ENCODE measurements at regions not wholly inside any gene's neighbourhood (a gene's known extent, or its start where the extent isn't known, plus 50 kb on each side); places are given as distances from the start of the nearest gene placed in this dataset.

- DNase-seq: no peak
Measured at GRCh38 chr13:47310401-47310800, 413.5 kb upstream of the HTR2A start.

- no peak for DNase-seq
Measured at GRCh38 chr13:47306991-47307390, 410.1 kb upstream of the HTR2A start.

- no peak for DNase-seq
Measured at GRCh38 chr13:47303626-47304025, 406.8 kb upstream of the HTR2A start.

DNA sequence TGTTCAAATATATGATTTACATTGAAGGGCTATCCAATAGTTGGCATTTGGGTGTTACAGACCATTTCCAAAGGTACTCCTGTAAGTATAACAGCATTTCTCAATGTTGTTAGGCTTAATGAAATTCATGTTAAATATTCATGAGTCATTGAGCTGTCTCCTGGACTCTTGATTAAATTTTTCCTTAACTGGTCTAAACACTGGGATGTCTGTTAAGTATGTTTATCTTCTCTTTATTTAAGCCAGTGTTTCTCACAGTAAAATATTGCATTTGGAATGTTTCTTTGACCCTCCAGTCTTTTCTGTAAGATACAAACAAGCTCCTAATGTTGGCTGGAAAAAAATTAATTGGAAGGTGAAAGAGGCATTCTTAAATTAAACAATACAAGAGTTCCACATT is 402.5 kb upstream of the HTR2A start:
- DNase-seq: no peak

- DNase-seq: no peak
Measured at GRCh38 chr13:47298506-47298905, 401.7 kb upstream of the HTR2A start.

- no peak for DNase-seq
Measured at GRCh38 chr13:47294691-47295090, 397.8 kb upstream of the HTR2A start.

DNA sequence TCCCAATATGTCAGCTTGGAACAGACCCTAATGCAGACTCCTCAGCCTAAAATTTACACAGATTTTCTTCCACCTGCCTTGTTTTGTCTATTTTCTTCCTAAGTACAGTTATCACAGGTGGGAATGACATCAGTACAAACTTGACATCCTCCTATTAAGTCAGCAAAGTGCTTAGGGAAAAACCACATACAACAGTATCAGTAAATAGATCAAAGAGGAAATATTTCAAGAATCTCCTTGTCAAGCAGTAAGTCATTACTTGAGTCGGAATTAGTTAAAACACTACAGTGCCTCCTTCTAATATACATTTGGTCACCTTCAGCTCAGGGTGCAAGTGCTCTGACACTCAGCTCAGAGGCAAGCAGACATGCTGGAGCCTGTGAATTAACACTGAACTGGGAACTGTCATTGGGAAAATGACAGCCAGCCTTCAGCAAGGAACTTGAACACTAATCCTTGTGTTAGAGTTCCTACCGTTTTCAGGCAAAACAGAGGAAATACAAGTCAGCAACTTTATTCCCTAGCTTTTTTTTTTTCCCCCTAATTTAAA is 394.3 kb upstream of the HTR2A start:
- no peak for DNase-seq

- DNase-seq: no peak
Measured at GRCh38 chr13:47289567-47289966, 392.7 kb upstream of the HTR2A start.

DNA sequence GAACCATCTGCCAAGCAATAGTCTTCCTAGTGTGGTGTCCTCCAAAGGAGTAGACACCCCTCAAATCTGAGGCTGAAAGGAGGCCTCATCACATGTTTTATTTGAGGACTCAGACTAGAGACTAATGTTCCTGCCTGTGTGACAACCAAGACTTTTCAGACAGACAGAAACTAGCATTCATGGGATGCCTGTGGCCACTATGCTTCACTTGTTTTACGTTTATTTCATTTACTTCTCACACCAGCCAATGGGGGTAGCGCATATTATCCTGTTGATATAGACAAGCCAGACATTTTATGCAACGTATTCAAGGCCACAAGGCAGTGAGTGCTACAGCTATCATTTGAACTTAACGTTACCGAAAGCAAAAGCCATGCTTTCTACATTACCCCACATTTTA is 391.7 kb upstream of the HTR2A start:
- no peak for DNase-seq

GRCh38 chr13:47287291-47287751 is 390.5 kb upstream of the HTR2A start:
- no peak for DNase-seq

GRCh38 chr13:47281991-47282390 is 385.1 kb upstream of the HTR2A start:
- DNase-seq: no peak

DNA sequence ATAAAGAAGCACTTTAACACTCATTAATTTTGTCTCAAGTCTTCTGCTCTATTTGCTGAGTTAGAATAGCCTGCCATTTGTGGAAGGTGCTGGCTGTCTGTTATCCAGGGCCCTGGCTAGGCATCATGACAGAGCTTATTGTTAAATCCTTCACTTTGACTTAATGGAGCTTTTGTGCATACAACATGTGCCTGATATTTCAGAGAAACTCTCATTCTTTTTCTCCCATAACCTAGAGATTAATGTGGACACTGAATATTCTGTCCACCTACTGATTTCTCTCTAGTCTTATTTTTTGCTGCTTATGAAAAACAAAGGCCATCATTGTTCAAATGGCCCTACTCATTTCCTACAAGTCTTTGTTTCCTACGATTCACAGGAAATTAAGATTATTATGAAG is 383.1 kb upstream of the HTR2A start:
- no peak for DNase-seq

DNA sequence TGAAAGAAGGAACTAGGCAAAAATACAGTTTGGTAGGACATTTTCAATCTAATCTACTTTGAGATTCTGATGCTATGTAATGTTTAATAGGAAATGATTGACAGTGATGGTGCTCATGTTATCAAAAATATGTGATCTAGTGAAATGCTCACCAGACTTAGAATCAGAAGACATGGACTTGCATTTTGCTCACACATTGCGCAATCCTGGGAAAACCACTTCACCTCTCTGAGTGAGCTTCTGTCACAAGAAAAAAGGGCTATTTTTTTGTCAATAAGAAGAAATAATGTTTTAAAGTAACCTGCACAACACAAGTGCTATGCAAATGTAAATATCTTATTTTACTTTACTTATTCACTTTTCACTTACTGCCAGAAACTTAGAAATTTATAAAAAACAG is 380.9 kb upstream of the HTR2A start:
- no peak for DNase-seq

GRCh38 chr13:47268270-47268669 is 371.4 kb upstream of the HTR2A start:
- no peak for DNase-seq

DNA sequence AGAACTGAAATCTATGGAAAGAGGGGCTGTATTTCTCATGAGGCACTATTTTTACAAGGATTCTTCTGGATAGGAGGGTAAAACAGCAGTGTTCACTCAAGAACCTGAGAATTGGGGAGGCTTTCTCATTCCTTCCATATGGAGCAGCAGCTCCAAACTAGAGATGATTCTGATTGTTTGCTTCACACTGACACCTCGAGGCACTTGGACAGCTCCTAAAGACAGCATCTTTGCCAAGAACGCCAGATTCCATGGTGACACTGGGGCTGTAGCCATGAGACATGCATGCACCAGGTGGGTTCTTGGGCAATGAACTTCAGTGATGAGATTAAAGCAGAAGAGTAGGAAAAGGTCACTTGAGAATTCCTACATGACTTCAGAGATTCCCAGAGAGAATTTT is 361.5 kb upstream of the HTR2A start:
- DNase-seq: no peak

DNA sequence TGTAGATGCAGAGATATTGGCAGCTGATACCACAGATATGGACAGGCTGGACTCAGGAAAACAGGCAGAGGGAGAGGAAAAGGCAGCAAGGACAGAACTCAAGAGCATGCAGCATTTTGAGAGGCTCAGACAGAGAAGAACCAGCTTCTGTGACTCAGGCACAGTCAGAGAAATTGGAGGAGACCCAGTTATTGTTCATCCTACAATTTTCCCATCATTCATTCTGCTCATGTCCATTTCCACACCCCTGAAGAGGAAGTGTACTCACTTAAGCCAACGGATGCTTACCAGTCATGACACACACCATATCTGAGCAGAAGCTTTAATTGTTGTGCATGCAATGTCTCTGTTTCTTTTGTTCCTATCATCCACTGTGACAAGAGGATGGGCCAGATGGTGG is 359.8 kb upstream of the HTR2A start:
- DNase-seq: no peak

- no peak for DNase-seq
Measured at GRCh38 chr13:47252627-47253026, 355.8 kb upstream of the HTR2A start.

DNA sequence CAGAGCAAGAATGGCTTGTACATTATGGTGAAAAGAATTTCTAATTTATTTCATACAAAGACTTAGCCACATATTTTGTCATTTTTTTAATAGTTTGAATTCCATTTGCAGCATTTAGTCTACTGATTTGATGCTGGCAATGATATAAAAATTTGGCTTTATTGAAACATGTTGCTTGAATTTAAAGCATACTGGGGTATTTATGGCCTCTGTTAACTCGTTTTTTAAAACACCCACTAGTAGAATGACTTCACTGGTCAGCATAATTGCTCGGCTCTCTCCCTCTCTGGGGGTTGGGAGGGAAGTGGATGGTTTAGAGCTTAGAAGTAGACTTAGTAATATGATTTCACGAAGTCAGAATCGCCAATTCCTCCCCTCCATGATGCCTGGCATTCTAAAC is 354.9 kb upstream of the HTR2A start:
- DNase-seq: no peak

GRCh38 chr13:47250146-47250545 is 353.3 kb upstream of the HTR2A start:
- DNase-seq: no peak

GRCh38 chr13:47249266-47249665 is 352.4 kb upstream of the HTR2A start:
- DNase-seq: no peak

DNA sequence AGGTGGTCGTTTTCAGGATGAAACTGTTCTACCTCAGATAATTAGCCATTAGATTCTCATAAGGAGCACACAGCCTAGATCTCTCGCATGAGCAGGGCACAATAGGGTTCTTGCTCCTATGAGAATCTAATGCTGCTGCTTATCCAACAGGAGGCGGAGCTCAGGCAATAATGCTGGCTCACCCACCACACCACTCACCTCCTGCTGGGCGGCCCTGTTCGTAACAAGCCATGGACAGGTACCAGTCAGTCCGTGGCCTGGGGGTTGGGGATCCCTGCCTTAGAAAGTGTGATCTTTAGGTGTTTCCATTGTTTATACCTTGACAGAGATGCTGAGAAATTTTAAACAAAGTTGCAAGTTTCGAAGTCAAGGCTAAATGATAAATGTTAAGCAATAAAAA is 344.6 kb upstream of the HTR2A start:
- DNase-seq: no peak

DNA sequence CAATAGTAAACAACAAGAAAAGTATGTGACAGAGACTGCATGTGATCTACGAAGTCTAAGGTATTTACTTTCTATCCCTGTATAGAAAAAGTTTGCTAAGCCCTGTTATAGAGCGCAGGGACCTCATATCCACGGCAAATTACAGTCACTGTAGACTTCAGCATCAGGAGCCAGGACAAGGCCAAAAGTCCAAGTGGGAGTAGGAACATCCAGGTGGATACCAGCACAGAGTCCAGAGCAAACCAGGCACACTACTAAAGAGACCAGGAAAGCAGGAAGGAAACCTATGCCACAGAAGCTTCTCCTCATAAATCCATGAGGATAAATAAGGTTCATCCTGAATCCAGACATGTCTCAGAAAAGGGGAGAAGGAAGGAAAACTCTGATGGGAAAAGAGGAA is 342.2 kb upstream of the HTR2A start:
- no peak for DNase-seq

DNA sequence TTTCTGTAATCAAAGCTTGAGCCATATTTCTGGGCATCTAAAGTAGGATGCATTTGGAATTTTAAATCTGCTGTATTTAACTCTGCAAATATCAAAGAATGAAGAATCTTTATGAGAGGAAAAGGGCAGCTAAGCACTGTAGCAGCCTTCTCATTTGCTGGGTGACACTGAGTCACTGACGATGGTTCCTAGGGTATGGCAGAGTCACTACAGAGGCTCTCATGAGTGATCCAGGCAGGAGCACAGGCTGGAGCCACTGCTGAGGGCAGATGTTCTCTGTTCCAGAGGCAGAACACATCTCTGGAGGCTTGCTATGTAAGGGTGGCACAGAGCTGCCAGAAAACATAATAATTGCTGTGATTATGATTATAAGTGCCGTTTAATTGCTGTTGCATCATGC is 340.7 kb upstream of the HTR2A start:
- DNase-seq: no peak

GRCh38 chr13:47233734-47234133 is 336.9 kb upstream of the HTR2A start:
- no peak for DNase-seq

DNA sequence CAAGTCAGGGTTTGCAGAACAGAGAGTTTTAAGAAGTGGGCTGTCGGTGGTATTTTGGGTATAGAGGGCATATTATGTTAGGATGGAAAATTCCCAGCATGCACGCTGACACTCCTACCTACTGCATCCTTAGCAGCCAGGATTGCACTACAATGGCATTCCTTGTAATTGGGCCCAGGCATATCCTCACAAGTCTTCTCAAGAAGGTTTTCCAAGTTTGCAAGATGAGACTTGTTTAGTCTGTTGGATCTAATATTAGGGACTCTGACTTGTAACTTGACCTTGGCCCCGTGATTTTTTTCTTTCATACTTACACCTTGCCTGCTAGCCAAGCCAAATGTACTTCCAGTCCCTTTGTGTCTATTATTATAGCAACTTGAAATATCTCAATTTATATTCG is 335.7 kb upstream of the HTR2A start:
- no peak for DNase-seq

GRCh38 chr13:47230155-47230554 is 333.3 kb upstream of the HTR2A start:
- DNase-seq: no peak
